ENCODE measurements at regions not wholly inside any gene's neighbourhood (a gene's known extent, or its start where the extent isn't known, plus 50 kb on each side); places are given as distances from the start of the nearest gene placed in this dataset.

GRCh38 chr14:104514156-104514848 is 65.3 kb upstream of the C14orf180 start:
- H3K4me3 Mint-ChIP-seq: no peak overlapping the region
- no peak for ATAC-seq
- CTCF ChIA-PET: interaction anchor here (1.6 kb wide), 1 partner anchor 41 kb away, joined by 6 read pairs; no protein-coding TSS in a partner anchor

GRCh38 chr14:104515059-104515810 is 64.3 kb upstream of the C14orf180 start:
- POLR2A ChIA-PET: no interaction called here
- Mint-ChIP-seq H3K27me3 (ENCODE audit: low read depth) (no peaks in the 10 kb centered on the region; the same call in 1 of the 2 replicates), H3K4me1 (no peaks in the 10 kb centered on the region), H3K36me3 (peaks cover 5% of the 10 kb centered on the region), H3K27ac (no peak overlapping the region), H3K9me3 (peaks cover 11% of the 10 kb centered on the region), H3K4me3 (no peak overlapping the region)
- no peak for ATAC-seq
- CTCF ChIA-PET: interaction anchor here (0.6 kb wide), 1 partner anchor 22 kb away, joined by 3 read pairs; no protein-coding TSS in a partner anchor
- TF ChIP-seq FOXP1 (CRISPR knock-in tag; IDR thresholded peaks at IDR 0.05; ENCODE audit: borderline replicate concordance): no peak
- no peak for DNase-seq (ENCODE audit: low spot score)

More at GRCh38 chr14:104514156-104514848, 65.3 kb upstream of the C14orf180 start:
- POLR2A ChIA-PET: no interaction called here
- H3K27ac Mint-ChIP-seq: no peak overlapping the region
- no peaks in the 10 kb centered on the region; the same call in 1 of the 2 replicates for H3K27me3 Mint-ChIP-seq (ENCODE audit: low read depth)
- H3K4me1 Mint-ChIP-seq: no peaks in the 10 kb centered on the region
- H3K36me3 Mint-ChIP-seq: peaks cover 5% of the 10 kb centered on the region
- no peak for TF ChIP-seq MYBL2 (CRISPR knock-in tag; IDR thresholded peaks at IDR 0.05)
- no peak for TF ChIP-seq ZNF671 (CRISPR knock-in tag; IDR thresholded peaks at IDR 0.05)
- TF ChIP-seq CBFB (CRISPR knock-in tag; IDR thresholded peaks at IDR 0.05; ENCODE audit: low read depth): no peak
- TF ChIP-seq, protein P1, sequence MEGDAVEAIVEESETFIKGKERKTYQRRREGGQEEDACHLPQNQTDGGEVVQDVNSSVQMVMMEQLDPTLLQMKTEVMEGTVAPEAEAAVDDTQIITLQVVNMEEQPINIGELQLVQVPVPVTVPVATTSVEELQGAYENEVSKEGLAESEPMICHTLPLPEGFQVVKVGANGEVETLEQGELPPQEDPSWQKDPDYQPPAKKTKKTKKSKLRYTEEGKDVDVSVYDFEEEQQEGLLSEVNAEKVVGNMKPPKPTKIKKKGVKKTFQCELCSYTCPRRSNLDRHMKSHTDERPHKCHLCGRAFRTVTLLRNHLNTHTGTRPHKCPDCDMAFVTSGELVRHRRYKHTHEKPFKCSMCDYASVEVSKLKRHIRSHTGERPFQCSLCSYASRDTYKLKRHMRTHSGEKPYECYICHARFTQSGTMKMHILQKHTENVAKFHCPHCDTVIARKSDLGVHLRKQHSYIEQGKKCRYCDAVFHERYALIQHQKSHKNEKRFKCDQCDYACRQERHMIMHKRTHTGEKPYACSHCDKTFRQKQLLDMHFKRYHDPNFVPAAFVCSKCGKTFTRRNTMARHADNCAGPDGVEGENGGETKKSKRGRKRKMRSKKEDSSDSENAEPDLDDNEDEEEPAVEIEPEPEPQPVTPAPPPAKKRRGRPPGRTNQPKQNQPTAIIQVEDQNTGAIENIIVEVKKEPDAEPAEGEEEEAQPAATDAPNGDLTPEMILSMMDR (IDR thresholded peaks at IDR 0.05): no peak
- no peak for TF ChIP-seq SP1 (CRISPR knock-in tag; conservative IDR thresholded peaks at IDR 0.05)
- TF ChIP-seq, protein P2, sequence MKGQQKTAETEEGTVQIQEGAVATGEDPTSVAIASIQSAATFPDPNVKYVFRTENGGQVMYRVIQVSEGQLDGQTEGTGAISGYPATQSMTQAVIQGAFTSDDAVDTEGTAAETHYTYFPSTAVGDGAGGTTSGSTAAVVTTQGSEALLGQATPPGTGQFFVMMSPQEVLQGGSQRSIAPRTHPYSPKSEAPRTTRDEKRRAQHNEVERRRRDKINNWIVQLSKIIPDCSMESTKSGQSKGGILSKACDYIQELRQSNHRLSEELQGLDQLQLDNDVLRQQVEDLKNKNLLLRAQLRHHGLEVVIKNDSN (CRISPR knock-in tag; IDR thresholded peaks at IDR 0.05): no peak
- TF ChIP-seq RELA (CRISPR knock-in tag; IDR thresholded peaks at IDR 0.05; ENCODE audit: borderline replicate concordance): no peak
- H3K9me3 Mint-ChIP-seq: peaks cover 11% of the 10 kb centered on the region
- DNase-seq (ENCODE audit: low spot score): no peak

DNA sequence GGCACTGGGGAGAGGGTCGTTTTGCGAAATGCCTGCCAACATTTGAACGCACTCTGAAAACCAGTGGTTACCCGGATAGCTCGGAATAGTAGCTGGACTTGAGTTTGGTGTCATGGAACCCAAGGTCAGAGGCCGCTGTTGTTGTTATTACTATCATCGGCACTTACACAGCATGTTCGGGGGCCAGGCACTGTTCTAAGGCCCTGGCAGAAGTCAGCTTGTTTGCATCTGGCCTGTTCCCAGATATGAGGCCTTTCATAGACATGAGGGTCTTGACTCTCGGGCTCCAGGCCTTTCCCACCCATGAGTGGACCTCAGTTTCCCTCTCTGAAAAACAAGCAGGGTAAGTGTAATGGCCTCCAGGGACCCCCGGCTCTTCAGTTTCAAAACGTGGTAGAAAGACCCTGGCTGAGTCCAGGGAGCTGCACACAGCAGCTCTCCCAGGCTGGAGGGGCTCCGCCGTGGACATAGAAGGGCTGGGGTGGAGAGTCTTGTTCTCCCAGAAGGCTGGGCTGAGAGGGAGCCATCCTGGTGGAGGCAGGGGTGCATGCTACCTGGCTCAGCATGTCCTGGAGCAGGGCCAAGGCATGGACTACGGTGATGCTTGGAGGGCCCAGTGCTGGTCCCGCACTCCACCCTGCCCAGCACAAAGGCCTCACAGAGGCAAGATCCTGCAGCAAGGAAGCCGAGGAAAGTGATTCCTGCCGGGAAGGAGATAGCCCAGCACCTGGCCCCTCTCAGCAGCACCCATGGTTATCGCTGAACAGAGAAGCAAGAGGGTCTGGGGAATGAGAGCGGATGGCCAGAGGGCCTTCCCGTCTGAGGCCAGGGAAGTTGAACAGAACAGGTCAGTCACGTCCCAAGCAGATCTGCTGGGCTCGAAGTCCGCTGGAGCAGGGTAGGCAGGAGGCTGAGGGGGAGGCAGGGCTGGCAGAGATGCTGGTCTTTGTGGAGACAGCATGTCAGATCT is 63.5 kb upstream of the C14orf180 start:
- no peak for ATAC-seq
- POLR2A ChIA-PET: no interaction called here

DNA sequence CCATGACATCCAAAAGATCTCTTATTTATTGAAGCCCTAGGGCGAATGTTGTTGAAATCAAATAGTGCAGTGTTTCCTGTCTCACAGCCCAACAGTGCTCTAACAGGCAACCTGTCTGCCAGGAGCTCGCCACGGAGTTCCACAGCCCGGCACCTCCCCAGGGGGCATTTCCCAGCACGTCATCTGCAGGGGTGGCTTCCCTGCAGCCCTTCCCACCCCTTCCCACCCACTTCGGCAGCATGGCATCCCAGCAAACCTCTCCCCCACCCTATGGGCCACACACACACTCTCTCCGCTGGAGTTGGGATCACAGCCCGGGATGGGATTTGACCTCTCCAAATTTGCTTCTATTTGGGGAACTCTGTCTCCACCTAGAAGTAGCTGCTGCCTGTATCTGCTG is 62.7 kb upstream of the C14orf180 start:
- TF ChIP-seq, protein P3, sequence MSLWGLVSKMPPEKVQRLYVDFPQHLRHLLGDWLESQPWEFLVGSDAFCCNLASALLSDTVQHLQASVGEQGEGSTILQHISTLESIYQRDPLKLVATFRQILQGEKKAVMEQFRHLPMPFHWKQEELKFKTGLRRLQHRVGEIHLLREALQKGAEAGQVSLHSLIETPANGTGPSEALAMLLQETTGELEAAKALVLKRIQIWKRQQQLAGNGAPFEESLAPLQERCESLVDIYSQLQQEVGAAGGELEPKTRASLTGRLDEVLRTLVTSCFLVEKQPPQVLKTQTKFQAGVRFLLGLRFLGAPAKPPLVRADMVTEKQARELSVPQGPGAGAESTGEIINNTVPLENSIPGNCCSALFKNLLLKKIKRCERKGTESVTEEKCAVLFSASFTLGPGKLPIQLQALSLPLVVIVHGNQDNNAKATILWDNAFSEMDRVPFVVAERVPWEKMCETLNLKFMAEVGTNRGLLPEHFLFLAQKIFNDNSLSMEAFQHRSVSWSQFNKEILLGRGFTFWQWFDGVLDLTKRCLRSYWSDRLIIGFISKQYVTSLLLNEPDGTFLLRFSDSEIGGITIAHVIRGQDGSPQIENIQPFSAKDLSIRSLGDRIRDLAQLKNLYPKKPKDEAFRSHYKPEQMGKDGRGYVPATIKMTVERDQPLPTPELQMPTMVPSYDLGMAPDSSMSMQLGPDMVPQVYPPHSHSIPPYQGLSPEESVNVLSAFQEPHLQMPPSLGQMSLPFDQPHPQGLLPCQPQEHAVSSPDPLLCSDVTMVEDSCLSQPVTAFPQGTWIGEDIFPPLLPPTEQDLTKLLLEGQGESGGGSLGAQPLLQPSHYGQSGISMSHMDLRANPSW (CRISPR knock-in tag; conservative IDR thresholded peaks at IDR 0.05; ENCODE audit: low read depth): no peak
- ChIA-PET CTCF (no interaction called here), POLR2A (no interaction called here)
- H3K27me3 Mint-ChIP-seq (ENCODE audit: low read depth): no peaks in the 10 kb centered on the region; the same call in 1 of the 2 replicates
- H3K4me3 Mint-ChIP-seq: no peak overlapping the region
- no peak for ATAC-seq
- peaks cover 5% of the 10 kb centered on the region for H3K36me3 Mint-ChIP-seq
- no peak overlapping the region for H3K27ac Mint-ChIP-seq
- no peaks in the 10 kb centered on the region for H3K4me1 Mint-ChIP-seq
- H3K9me3 Mint-ChIP-seq: peaks cover 11% of the 10 kb centered on the region
- no peak for DNase-seq (ENCODE audit: low spot score)

More for the DNA sequence above, 63.5 kb upstream of the C14orf180 start:
- H3K36me3 Mint-ChIP-seq: peaks cover 5% of the 10 kb centered on the region
- no peak overlapping the region for H3K4me3 Mint-ChIP-seq
- CTCF ChIA-PET: interaction anchor here (0.6 kb wide), 1 partner anchor 22 kb away, joined by 3 read pairs; no protein-coding TSS in a partner anchor
- H3K9me3 Mint-ChIP-seq: peaks cover 11% of the 10 kb centered on the region
- TF ChIP-seq HMGA2 (CRISPR knock-in tag; IDR thresholded peaks at IDR 0.05) (no peak), GABPB1 (CRISPR knock-in tag; IDR thresholded peaks at IDR 0.05) (no peak)
- TF ChIP-seq, protein P4, sequence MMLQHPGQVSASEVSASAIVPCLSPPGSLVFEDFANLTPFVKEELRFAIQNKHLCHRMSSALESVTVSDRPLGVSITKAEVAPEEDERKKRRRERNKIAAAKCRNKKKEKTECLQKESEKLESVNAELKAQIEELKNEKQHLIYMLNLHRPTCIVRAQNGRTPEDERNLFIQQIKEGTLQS (CRISPR knock-in tag; conservative IDR thresholded peaks at IDR 0.05): no peak
- no peaks in the 10 kb centered on the region for H3K4me1 Mint-ChIP-seq
- DNase-seq (ENCODE audit: low spot score): no peak
- H3K27me3 Mint-ChIP-seq (ENCODE audit: low read depth): no peaks in the 10 kb centered on the region; the same call in 1 of the 2 replicates
- no peak overlapping the region for H3K27ac Mint-ChIP-seq

Data from WTC11 (cell line).